Prostate gland (tissue), 2 donors: ENCODE measurements at regions not wholly inside any gene's neighbourhood (a gene's known extent, or its start where the extent isn't known, plus 50 kb on each side); places are given as distances from the start of the nearest gene placed in this dataset.
"Not testable (repeated sequence)": the region's sequence is repeated elsewhere in the genome, so short reads cannot be mapped to it uniquely, and the experiment has no call there.

Experiments
- DNase-seq: peaks from one replicate; pipeline ENCODE4 v3.0.0-alpha.2; 2019; ENCODE audit warnings: low spot score
- H3K27ac ChIP-seq, 2 donors: fragments of 200-600 bp; sonication (generic); 2 replicates each; pipeline ENCODE4 v1.5.1; 2017 to 2019
- H3K27me3 ChIP-seq: fragments of 200-600 bp; sonication (generic); replicated peaks from 2 replicates; pipeline ENCODE4 v1.5.1; 2019; ENCODE audit not compliant: insufficient read depth
- H3K36me3 ChIP-seq, 2 donors: fragments of 200-600 bp; sonication (generic); 1 replicate in 1 of 2; 2 replicates in 1 of 2; pipeline versions ENCODE4 v1.5.1 to v1.8.1; 2017 to 2019
- H3K4me1 ChIP-seq: fragments of 200-600 bp; sonication (generic); replicated peaks from 2 replicates; pipeline ENCODE4 v1.5.1; 2019
- H3K4me3 ChIP-seq, 2 donors: fragments of 200-600 bp; sonication (generic); 2 replicates each; pipeline ENCODE4 v1.5.1; 2017 to 2019
- H3K9me3 ChIP-seq: fragments of 200-600 bp; sonication (generic); 2 replicates; pipeline ENCODE4 v1.5.1; 2017
- POLR2A ChIP-seq: fragments of 450-650 bp; IDR thresholded peaks from one replicate; pipeline ENCODE4 v1.6.1; 2016; ENCODE audit warnings: antibody characterized with exemption, mild to moderate bottlenecking
- POLR2AphosphoS5 ChIP-seq: sonication (generic); formaldehyde crosslinking; IDR thresholded peaks from one replicate; pipeline ENCODE4 v1.6.1; 2017; ENCODE audit warnings: antibody characterized with exemption
- WGBS: methylation state at CpG from one replicate; pipeline ENCODE4 v1.1.5; 2018; 5-methylcytosine and 5-hydroxymethylcytosine counted together
- intact Hi-C: fragments of 100-400 bp; cut with DNase I; formaldehyde crosslinking; loops from one replicate; pipeline ENCODE4 v1.14.2; 2022
- TF ChIP-seq, protein P1 (sequence below), 4 experiments: fragments of 200-600 bp in 2 of 4; fragments of 450-650 bp in 2 of 4; sonication (generic) in 2 of 4; IDR thresholded peaks; 1 replicate in 3 of 4; 2 replicates in 1 of 4; pipeline ENCODE4 v1.5.1; 2016 to 2019; ENCODE audit warnings: antibody characterized with exemption in 4 of 4, mild to moderate bottlenecking in 2 of 4, moderate library complexity in 2 of 4

DNA sequence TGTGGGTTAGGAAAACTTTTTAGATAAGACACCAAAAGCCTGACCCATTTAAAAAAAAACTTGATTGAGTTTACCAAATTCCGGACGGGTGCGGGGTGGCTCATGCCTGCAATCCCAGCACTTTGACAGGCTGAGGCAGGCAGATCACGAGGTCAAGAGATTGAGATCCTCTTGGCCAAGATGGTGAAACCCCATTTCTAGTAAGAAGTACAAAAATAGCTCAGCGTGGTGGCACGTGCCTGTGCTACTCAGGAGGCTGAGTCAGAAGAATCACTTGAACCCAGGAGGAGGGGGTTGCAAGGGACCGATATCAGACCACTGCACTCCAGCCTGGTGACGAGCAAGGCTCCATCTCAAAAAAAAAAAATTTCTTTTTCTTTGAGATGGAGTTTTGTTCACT, 307.8 kb upstream of the USP9Y start:
- Histone ChIP-seq H3K27me3 (no peaks in the 10 kb centered on the region), H3K9me3 (no peaks in the 10 kb centered on the region), H3K27ac (no peak overlapping the region), H3K4me1 (no peaks in the 10 kb centered on the region), H3K4me3 (no peak overlapping the region), H3K36me3 (no peaks in the 10 kb centered on the region)
- no peak for DNase-seq
- TF ChIP-seq POLR2AphosphoS5 (no peak), POLR2A (no peak)
- TF ChIP-seq, protein P1, sequence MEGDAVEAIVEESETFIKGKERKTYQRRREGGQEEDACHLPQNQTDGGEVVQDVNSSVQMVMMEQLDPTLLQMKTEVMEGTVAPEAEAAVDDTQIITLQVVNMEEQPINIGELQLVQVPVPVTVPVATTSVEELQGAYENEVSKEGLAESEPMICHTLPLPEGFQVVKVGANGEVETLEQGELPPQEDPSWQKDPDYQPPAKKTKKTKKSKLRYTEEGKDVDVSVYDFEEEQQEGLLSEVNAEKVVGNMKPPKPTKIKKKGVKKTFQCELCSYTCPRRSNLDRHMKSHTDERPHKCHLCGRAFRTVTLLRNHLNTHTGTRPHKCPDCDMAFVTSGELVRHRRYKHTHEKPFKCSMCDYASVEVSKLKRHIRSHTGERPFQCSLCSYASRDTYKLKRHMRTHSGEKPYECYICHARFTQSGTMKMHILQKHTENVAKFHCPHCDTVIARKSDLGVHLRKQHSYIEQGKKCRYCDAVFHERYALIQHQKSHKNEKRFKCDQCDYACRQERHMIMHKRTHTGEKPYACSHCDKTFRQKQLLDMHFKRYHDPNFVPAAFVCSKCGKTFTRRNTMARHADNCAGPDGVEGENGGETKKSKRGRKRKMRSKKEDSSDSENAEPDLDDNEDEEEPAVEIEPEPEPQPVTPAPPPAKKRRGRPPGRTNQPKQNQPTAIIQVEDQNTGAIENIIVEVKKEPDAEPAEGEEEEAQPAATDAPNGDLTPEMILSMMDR (IDR thresholded peaks at IDR 0.05) = no peak
- WGBS = 65% methylated on average over 6 of the region's 8 CpGs
- intact Hi-C loops = no loop called here

DNA sequence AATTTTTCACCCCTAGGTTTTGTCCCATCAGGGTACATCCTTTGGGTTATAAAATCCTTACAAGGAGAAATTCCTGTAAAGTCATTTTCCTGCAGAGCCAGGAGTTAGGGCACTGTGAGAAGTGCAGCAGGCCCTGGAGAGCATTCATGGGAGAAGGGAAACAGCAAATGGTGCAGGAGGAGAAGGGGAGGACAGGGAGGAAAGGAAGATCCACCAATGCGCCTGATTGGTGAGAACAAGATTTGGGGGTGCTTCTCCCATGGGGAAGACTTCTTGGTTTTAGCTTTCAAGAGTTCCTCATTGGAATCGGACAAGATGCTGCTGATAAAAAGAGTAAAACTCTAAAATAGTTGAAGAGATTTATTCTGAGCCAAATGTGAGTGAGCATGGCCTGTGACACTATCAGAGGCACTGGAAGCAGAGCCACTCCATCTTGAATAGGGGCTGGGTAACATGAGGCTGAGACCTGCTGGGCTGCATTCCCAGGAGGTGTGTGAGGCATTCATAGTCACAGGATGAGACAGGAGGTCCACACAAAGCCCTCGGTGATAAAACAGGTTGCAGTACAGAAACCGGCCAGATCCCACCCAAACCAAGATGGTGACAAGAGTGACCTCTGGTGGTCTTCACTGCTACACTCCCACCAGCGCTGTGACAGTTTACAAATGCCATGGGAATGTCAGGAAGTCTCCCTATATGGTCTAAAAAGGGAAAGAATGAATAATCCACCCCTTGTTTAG, 305.5 kb upstream of the USP9Y start:
- 38% methylated on average over 5 of the region's 5 CpGs for WGBS
- H3K27me3 ChIP-seq, H3K27ac ChIP-seq, intact Hi-C loops, H3K9me3 ChIP-seq, DNase-seq, H3K4me1 ChIP-seq, H3K4me3 ChIP-seq, H3K36me3 ChIP-seq: not testable (repeated sequence)

DNA sequence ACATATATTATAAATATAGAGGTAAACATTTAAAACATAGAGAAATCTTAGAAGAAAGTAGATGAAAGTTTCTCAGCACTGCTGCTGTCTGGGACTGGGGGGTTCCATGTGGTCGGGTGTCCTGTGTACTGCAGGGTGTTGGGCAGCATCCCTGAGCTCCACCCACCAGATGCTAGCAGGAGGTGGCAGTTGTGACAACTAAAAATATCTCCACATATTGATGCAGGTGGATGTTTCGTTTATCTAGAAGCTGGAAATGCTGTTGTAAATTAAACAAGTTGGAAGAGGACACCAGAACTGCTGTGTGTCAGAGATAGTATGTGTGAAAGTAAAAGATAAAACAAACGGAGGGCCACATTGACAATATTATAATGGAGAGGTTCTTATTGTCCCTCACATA, 297.1 kb upstream of the USP9Y start:
- Histone ChIP-seq H3K9me3 (no peaks in the 10 kb centered on the region), H3K27me3 (no peaks in the 10 kb centered on the region), H3K36me3 (no peaks in the 10 kb centered on the region), H3K4me3 (no peak overlapping the region), H3K27ac (no peak overlapping the region), H3K4me1 (no peaks in the 10 kb centered on the region)
- no peak for TF ChIP-seq POLR2A
- TF ChIP-seq, protein P1 (IDR thresholded peaks at IDR 0.05) = no peak
- 66% methylated on average over 3 of the region's 3 CpGs for WGBS
- DNase-seq = no peak
- intact Hi-C loops = no loop called here

DNA sequence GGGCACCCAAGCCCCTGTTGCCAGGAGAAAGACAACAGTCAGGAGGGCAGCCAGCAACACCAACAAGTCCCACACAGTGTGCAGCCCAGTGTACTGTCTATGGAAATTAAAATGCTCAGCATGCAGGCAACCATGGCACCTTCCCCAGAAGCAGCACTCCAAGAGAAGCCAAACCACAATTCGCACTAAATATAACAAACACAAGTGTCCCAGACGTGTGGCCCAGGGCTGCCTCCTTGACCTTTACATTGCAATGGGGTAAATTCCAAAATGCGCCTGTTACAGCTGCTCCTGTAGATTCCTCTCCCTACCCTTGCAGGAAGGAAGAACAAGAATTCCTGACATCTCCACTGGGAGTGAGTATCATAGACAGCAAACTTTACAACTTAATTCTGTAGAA, 292.8 kb upstream of the USP9Y start:
- H3K36me3 ChIP-seq = no peaks in the 10 kb centered on the region
- H3K4me3 ChIP-seq = no peak overlapping the region
- intact Hi-C loops = no loop called here
- H3K27ac ChIP-seq = no peak overlapping the region
- no peak for DNase-seq
- H3K4me1 ChIP-seq = no peaks in the 10 kb centered on the region
- 92% methylated on average over 3 of the region's 3 CpGs for WGBS
- no peak for TF ChIP-seq POLR2A
- no peaks in the 10 kb centered on the region for H3K27me3 ChIP-seq
- no peaks in the 10 kb centered on the region for H3K9me3 ChIP-seq

DNA sequence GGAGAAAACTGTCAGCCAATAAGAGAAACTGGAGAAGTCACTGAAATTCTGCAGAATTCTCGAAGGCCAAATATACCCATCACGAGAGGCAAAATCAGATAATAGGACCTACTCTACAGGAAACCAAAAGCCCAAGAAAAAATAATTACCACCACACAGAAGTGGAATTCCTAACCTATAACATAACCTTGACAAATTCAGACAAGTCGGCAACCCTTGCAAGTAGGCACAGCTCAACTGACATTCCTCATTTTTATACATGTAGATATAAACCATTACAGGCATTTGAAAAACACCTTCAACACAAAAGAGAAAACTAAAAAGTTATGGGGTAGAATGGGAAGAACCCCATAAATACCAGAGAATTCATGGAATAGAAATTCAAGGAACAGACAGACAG, 290.3 kb upstream of the USP9Y start:
- Histone ChIP-seq H3K27me3 (no peaks in the 10 kb centered on the region), H3K27ac (no peak overlapping the region), H3K4me1 (no peaks in the 10 kb centered on the region), H3K4me3 (no peak overlapping the region), H3K36me3 (no peaks in the 10 kb centered on the region), H3K9me3 (no peaks in the 10 kb centered on the region)
- TF ChIP-seq POLR2AphosphoS5 (no peak), POLR2A (no peak)
- TF ChIP-seq, protein P1 (IDR thresholded peaks at IDR 0.05) = no peak
- DNase-seq = no peak
- whole genome bisulfite sequencing = 50% methylated on average over 3 of the region's 3 CpGs
- intact Hi-C loops = no loop called here

DNA sequence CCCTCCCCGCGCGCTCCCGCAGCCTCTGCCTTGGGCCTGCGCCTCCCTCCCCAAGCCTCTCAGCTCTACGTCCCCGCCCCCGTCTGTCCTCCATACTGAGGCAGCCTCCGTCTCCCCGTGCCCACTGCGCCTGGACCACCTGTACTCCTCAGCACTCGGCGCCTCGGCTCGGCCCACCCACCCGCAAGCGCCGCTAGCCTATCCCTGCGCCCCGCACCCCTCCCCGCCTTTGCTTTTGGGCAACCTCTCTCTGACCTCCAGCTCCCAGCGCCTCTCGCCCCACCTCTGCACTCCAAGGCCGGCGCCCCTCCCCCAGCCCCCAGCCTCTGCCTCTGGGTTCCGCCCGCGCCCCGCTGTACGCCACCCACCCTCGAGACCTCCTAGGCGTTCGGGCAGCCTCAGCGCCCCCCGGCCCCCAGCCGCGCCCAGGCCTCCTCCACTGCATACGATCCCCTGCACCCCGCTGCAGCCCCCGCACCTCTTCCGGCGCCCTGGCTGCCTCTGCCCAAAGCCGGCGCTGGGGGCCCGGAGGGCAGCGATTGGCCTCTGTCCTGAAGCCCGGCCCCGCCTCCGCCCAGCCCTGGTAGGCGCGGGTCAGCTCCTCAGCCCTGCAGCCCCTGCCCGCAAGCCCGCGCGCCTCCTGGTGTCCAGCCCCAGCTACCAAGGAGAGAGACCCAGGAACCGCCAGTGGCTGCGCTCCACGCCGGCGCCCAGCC, 279.8 kb upstream of the USP9Y start:
- Histone ChIP-seq H3K9me3 (no peaks in the 10 kb centered on the region), H3K36me3 (no peaks in the 10 kb centered on the region), H3K27me3 (no peaks in the 10 kb centered on the region), H3K4me3 (peak overlapping the region; percentile 41 to 42), H3K4me1 (no peaks in the 10 kb centered on the region), H3K27ac (no peak overlapping the region)
- peak; percentile 25 for DNase-seq
- intact Hi-C loops = no loop called here
- 4% methylated on average over 22 of the region's 60 CpGs for WGBS
- TF ChIP-seq, protein P1 (IDR thresholded peaks at IDR 0.05) = peak in 2 of 4 experiments; percentile 33 to 52
- TF ChIP-seq POLR2AphosphoS5 = no peak
